Pancreas (tissue), 10 donors: ENCODE measurements at regions not wholly inside any gene's neighbourhood (a gene's known extent, or its start where the extent isn't known, plus 50 kb on each side); places are given as distances from the start of the nearest gene placed in this dataset.

Experiments
- ATAC-seq, 4 donors: fragments of 200-7000 bp; cut with Tn5 transposase; one replicate each; pipeline versions ENCODE4 v1.8.0 to v1.9.1; 2020; ENCODE audit warnings: mild to moderate bottlenecking in 4 of 4, moderate library complexity in 4 of 4
- DNase-seq, 6 donors: peaks; one replicate each; pipeline ENCODE4 v3.0.0-alpha.2; 2020
- FAIRE-seq: peaks from 2 replicates; lab custom pipeline; 2012; peaks lifted over from hg19 to GRCh38; lab: Jason Lieb, UNC
- H3K27ac ChIP-seq, 4 donors: fragments of 200-600 bp; sonication (generic); 1 replicate in 3 of 4; 2 replicates in 1 of 4; pipeline versions ENCODE4 v1.5.0 to v1.8.0; 2020
- H3K27me3 ChIP-seq, 4 donors: fragments of 200-600 bp; one replicate each; pipeline ENCODE4 v1.8.0; 2021
- H3K36me3 ChIP-seq, 3 donors: fragments of 200-600 bp; sonication (generic) in 1 of 3; one replicate each; pipeline versions ENCODE4 v1.5.0 to v1.8.0; 2020 to 2021
- H3K4me1 ChIP-seq, 3 donors: fragments of 200-600 bp; one replicate each; pipeline ENCODE4 v1.8.0; 2021
- H3K4me3 ChIP-seq, 4 donors: fragments of 200-600 bp; sonication (generic) in 2 of 4; one replicate each; pipeline versions ENCODE4 v1.5.0 to v1.8.0; 2020 to 2021
- H3K9me3 ChIP-seq, 4 donors: fragments of 200-600 bp; one replicate each; pipeline ENCODE4 v1.8.0; 2021
- CTCF ChIP-seq, 4 donors: fragments of 200-600 bp; sonication (generic) in 3 of 4; IDR thresholded peaks; one replicate each; pipeline versions ENCODE4 v1.5.0 to v1.8.0; 2021; ENCODE audit warnings: antibody characterized with exemption in 4 of 4
- WGBS, 2 donors: extraction: QIAGEN DNeasy Blood & Tissue Kit; methylation state at CpG; one replicate each; pipeline ENCODE4 v1.1.7; 2013; 5-methylcytosine and 5-hydroxymethylcytosine counted together
- intact Hi-C, 3 donors: fragments of 100-400 bp; cut with DNase I; formaldehyde crosslinking; loops; one replicate each; pipeline versions ENCODE4 v1.11.1 to v1.14.2; 2022
- donor health status: healthy with polysubstance abuse.
- donor health status: DM: no; HTN: no; CAD: no; lungs with moderate emphysema.
- donor health status: DM: no; HTN: no; CAD: no.
- donor health status: control.
- donor health status: control.
- donor health status: Bipolar disorder and iron deficiency.
- donor health status: DM: yes; HTN: yes; CAD: no.
- donor health status: DM: no; HTN: no; CAD: no.
- donor health status: DM: no; HTN: no; CAD: no.
- donor health status: DM: yes; HTN: yes; CAD: no.

DNA sequence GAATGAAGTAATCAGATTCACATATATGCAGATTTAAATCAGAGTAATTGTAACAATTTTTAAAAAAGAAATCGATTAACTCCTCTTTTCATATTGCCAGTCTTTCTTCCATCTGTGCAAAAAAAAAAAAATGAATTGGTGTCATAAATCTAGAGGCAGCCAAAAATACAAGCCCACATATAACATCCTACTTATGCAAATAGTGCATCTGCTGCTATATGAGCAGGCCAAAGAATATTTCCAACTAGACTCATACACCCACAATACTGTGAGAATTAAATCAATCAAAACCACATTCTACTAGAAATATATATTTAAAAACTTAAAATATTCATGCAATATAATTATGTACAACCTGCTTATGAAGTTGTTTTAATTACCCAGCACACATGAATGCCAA, 298.1 kb upstream of the TRAM1L1 start:
- H3K36me3 ChIP-seq = no peaks in the 10 kb centered on the region
- no peak for ATAC-seq
- no peak for TF ChIP-seq CTCF (IDR thresholded peaks at IDR 0.05)
- WGBS, 2 donors = 65 to 79% methylated on average over 1 of the region's 1 CpG
- no peaks in the 10 kb centered on the region for H3K4me1 ChIP-seq
- H3K27ac ChIP-seq = no peak overlapping the region
- DNase-seq = no peak
- no peak overlapping the region for H3K4me3 ChIP-seq
- no peaks in the 10 kb centered on the region for H3K27me3 ChIP-seq
- intact Hi-C loops = no loop called here
- FAIRE-seq = no peak
- H3K9me3 ChIP-seq = no peaks in the 10 kb centered on the region

DNA sequence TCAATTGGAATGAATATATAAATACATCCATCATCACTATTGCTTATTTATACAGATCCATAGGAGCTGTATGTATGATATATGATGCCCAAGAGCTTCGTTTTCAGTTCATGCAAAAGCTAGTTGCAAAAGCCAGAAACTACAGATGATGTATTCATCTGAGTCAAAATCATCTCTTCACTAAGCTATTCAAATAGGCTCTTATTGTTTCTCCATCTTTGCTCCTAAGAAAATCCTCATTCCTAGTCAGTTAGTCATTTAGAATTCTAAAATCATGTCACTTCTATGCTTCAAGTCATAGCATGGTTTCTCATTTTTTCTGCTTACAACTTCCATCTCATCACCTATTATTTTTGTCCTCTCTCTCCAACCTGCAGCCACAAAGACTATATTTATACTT, 300.1 kb upstream of the TRAM1L1 start:
- H3K27ac ChIP-seq = no peak overlapping the region
- no peak for FAIRE-seq
- no peaks in the 10 kb centered on the region for H3K9me3 ChIP-seq
- no peaks in the 10 kb centered on the region for H3K27me3 ChIP-seq
- intact Hi-C loops = no loop called here
- no peak for ATAC-seq
- no peaks in the 10 kb centered on the region for H3K4me1 ChIP-seq
- TF ChIP-seq CTCF (IDR thresholded peaks at IDR 0.05) = no peak
- H3K36me3 ChIP-seq = no peaks in the 10 kb centered on the region
- no peak overlapping the region for H3K4me3 ChIP-seq
- no peak for DNase-seq
- WGBS, 2 donors = 34 to 43% methylated on average over 1 of the region's 1 CpG

- DNase-seq = no peak
- no peak for TF ChIP-seq CTCF (IDR thresholded peaks at IDR 0.05)
These were observed 301.7 kb upstream of the TRAM1L1 start for GRCh38 chr4:117387072-117387471.

GRCh38 chr4:117400039-117400835, 314.9 kb upstream of the TRAM1L1 start:
- no peak for ATAC-seq
- Histone ChIP-seq H3K4me3 (no peak overlapping the region), H3K27me3 (no peaks in the 10 kb centered on the region), H3K4me1 (no peaks in the 10 kb centered on the region), H3K9me3 (peaks cover 0 to under 1% (median 0%) of the 10 kb centered on the region in 4 donors), H3K36me3 (no peaks in the 10 kb centered on the region), H3K27ac (no peak overlapping the region)
- FAIRE-seq = no peak
- no peak for DNase-seq
- no peak for TF ChIP-seq CTCF (IDR thresholded peaks at IDR 0.05)
- intact Hi-C loops = no loop called here

More at GRCh38 chr4:117387072-117387471, 301.7 kb upstream of the TRAM1L1 start:
- H3K9me3 ChIP-seq = no peaks in the 10 kb centered on the region
- no peak overlapping the region for H3K4me3 ChIP-seq
- H3K36me3 ChIP-seq = no peaks in the 10 kb centered on the region
- no peaks in the 10 kb centered on the region for H3K27me3 ChIP-seq
- FAIRE-seq (no peak), ATAC-seq (no peak)
- 67 to 78% methylated on average over 2 of the region's 2 CpGs for WGBS, 2 donors
- no peaks in the 10 kb centered on the region for H3K4me1 ChIP-seq
- no peak overlapping the region for H3K27ac ChIP-seq
- intact Hi-C loops = no loop called here

DNA sequence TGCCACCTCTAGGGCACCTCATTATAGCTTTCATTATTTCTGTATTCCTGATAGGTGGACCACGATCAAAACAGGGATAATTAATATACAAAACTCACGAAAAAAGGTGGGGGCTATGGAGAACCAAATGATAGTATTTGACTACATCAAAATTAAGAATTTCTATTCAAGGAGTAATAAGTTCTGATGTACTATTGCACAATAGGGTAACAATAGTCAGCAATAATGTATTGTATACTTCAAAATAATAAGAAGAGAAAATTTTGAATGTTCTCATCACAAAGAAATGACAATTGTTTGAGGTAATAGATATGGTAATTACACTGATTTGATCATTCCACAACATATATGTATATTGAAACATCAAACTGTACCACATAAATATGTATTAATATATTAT, 327.3 kb upstream of the TRAM1L1 start:
- Histone ChIP-seq H3K9me3 (no peaks in the 10 kb centered on the region), H3K27ac (no peak overlapping the region), H3K4me1 (no peaks in the 10 kb centered on the region), H3K36me3 (no peaks in the 10 kb centered on the region), H3K27me3 (no peaks in the 10 kb centered on the region), H3K4me3 (no peak overlapping the region)
- intact Hi-C loops = no loop called here
- no peak for FAIRE-seq
- ATAC-seq = no peak
- no peak for TF ChIP-seq CTCF (IDR thresholded peaks at IDR 0.05)
- 44 to 46% methylated on average over 2 of the region's 2 CpGs for WGBS, 2 donors
- DNase-seq = no peak
